ENCODE measurements at regions not wholly inside any gene's neighbourhood (a gene's known extent, or its start where the extent isn't known, plus 50 kb on each side); places are given as distances from the start of the nearest gene placed in this dataset.

DNA sequence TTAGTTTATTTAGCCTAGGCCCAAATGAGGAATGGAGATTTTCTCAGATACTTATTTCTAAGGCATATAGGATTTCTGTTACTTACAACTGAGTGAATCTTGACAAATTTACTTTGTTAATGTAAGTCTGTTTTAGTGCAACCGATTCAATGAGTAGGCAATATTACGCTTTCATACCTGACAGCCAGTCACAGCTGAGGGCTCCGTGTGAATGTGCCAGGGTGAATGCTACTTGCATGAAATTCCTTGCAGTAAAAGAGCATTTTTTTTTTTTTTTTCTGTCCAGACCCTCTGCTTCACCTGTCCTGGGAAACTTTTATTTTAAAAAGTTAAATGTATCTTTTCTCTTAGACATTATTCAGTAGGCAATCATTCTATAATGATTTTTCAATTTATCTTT is 1100.0 kb downstream of the FAT4 start:
- 69 to 75% methylated on average over 3 of the region's 3 CpGs for WGBS, 2 donors
- Histone ChIP-seq H3K4me1 (no peaks in the 10 kb centered on the region), H3K4me3 (no peak overlapping the region), H3K27me3 (no peaks in the 10 kb centered on the region), H3K27ac (no peak overlapping the region), H3K9me3 (no peaks in the 10 kb centered on the region), H3K36me3 (no peaks in the 10 kb centered on the region)
- ATAC-seq (ENCODE audit: low FRiP score in 2 of 2) = no peak
- TF ChIP-seq EP300 (IDR thresholded peaks at IDR 0.05) (no peak), POLR2A (IDR thresholded peaks at IDR 0.05) (no peak), POLR2AphosphoS5 (IDR thresholded peaks at IDR 0.05) (no peak)
- TF ChIP-seq, protein P1, sequence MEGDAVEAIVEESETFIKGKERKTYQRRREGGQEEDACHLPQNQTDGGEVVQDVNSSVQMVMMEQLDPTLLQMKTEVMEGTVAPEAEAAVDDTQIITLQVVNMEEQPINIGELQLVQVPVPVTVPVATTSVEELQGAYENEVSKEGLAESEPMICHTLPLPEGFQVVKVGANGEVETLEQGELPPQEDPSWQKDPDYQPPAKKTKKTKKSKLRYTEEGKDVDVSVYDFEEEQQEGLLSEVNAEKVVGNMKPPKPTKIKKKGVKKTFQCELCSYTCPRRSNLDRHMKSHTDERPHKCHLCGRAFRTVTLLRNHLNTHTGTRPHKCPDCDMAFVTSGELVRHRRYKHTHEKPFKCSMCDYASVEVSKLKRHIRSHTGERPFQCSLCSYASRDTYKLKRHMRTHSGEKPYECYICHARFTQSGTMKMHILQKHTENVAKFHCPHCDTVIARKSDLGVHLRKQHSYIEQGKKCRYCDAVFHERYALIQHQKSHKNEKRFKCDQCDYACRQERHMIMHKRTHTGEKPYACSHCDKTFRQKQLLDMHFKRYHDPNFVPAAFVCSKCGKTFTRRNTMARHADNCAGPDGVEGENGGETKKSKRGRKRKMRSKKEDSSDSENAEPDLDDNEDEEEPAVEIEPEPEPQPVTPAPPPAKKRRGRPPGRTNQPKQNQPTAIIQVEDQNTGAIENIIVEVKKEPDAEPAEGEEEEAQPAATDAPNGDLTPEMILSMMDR (IDR thresholded peaks at IDR 0.05) = no peak
- no peak for DNase-seq

DNA sequence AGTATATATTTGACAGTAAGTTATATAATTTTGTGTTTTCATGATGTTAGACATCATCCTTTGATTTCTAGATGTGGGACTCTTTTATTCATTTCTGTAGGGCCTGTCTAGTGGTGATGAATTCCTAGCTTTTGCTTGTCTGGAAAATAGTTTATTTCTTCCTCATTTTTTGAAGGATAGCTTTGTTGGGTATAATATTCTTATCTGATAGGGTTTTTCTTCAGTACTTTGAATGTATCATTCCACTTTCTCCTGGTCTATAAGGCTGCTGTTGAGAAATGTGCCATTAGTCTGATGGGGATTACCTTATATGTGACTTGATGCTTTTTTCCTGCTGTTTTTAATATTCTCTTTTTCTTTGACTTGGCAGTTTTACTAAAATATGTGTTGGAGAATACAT is 1104.5 kb downstream of the FAT4 start:
- no peaks in the 10 kb centered on the region for H3K36me3 ChIP-seq
- H3K27me3 ChIP-seq = no peaks in the 10 kb centered on the region
- ATAC-seq (ENCODE audit: low FRiP score in 2 of 2) = no peak
- H3K9me3 ChIP-seq = peaks cover 0 to 10% (median 0%) of the 10 kb centered on the region in 4 donors
- no peaks in the 10 kb centered on the region for H3K4me1 ChIP-seq
- H3K4me3 ChIP-seq = no peak overlapping the region
- TF ChIP-seq, protein P1 (IDR thresholded peaks at IDR 0.05) = no peak
- TF ChIP-seq EP300 (IDR thresholded peaks at IDR 0.05) (no peak), POLR2A (IDR thresholded peaks at IDR 0.05) (no peak), POLR2AphosphoS5 (IDR thresholded peaks at IDR 0.05) (no peak)
- H3K27ac ChIP-seq = no peak overlapping the region
- no peak for DNase-seq

DNA sequence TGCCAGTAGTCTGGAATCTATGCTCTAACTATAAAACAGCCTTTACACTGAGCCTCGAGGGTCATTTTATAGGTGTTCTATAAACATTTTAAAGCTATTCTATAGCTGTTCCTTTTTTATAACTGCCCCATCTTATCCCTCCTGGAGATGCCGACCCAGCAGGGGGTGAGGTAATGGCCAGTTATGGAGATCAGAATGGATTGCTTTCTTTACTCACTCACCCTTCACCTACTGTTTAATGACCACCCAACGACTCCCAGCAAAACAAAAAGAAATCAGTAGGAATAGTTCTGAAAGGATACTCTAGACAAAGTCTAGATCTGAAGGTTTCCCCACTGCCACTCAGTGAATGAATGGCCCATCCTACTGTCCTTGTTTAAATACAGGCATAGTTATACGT is 1113.1 kb downstream of the FAT4 start:
- WGBS, 2 donors = 71 to 78% methylated on average over 4 of the region's 4 CpGs
- Histone ChIP-seq H3K9me3 (no peaks in the 10 kb centered on the region), H3K27ac (no peak overlapping the region)

DNA sequence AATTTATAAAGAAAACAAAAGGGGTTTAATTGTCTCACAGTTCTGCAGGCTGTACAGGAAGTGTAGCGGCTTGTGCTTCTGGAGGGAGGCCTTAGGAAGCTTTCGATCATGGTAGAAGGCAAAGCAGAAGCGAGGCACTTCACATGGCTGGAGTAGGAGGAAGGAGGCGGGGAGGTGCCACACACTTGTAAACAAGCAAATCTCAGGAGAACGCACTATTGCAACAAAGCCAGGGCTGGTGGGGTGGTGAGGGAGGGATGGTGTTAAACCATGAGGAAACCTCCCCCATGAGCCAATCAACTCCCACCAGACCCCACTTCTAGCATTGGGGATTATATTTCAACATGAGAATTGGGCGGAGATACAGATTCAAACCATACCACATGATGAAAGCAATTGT is 1116.3 kb downstream of the FAT4 start:
- no peaks in the 10 kb centered on the region for H3K4me1 ChIP-seq
- no peak overlapping the region for H3K27ac ChIP-seq
- TF ChIP-seq POLR2AphosphoS5 (IDR thresholded peaks at IDR 0.05) (no peak), EP300 (IDR thresholded peaks at IDR 0.05) (no peak), POLR2A (IDR thresholded peaks at IDR 0.05) (no peak)
- TF ChIP-seq, protein P1 (IDR thresholded peaks at IDR 0.05) = no peak
- no peak overlapping the region for H3K4me3 ChIP-seq
- H3K9me3 ChIP-seq = no peaks in the 10 kb centered on the region
- no peaks in the 10 kb centered on the region for H3K36me3 ChIP-seq
- 87 to 91% methylated on average over 6 of the region's 6 CpGs for WGBS, 2 donors
- no peak for ATAC-seq (ENCODE audit: low FRiP score in 2 of 2)
- no peak for DNase-seq
- no peaks in the 10 kb centered on the region for H3K27me3 ChIP-seq

More for the DNA sequence above, 1113.1 kb downstream of the FAT4 start:
- Histone ChIP-seq H3K4me3 (no peak overlapping the region), H3K4me1 (no peaks in the 10 kb centered on the region), H3K27me3 (no peaks in the 10 kb centered on the region), H3K36me3 (no peaks in the 10 kb centered on the region)
- no peak for ATAC-seq (ENCODE audit: low FRiP score in 2 of 2)
- DNase-seq = no peak
- no peak for TF ChIP-seq POLR2AphosphoS5 (IDR thresholded peaks at IDR 0.05)
- TF ChIP-seq, protein P1 (IDR thresholded peaks at IDR 0.05) = no peak
- TF ChIP-seq EP300 (IDR thresholded peaks at IDR 0.05) = no peak
- no peak for TF ChIP-seq POLR2A (IDR thresholded peaks at IDR 0.05)

DNA sequence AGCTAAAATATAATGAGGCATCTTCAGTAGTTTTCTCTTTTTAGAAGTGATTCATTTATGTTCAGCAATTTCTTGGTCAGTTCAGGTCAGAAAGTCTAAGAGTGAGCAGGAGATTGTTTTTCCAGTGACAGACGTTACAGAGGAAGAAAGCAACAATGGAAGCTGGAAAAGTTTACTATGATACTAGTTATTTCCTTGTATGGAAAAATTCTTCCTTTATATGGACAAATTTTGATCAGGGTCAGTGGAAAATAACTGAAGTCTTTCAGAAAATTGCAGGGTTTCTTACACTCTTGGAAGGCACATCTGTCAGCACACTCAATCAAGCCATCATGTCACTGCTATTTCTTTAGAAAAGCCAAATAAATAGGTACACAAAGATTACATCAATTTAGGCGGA is 1120.7 kb downstream of the FAT4 start:
- Histone ChIP-seq H3K27me3 (no peaks in the 10 kb centered on the region), H3K4me3 (no peak overlapping the region), H3K27ac (no peak overlapping the region), H3K4me1 (no peaks in the 10 kb centered on the region), H3K36me3 (no peaks in the 10 kb centered on the region), H3K9me3 (no peaks in the 10 kb centered on the region)
- ATAC-seq (ENCODE audit: low FRiP score in 2 of 2) (no peak), DNase-seq (no peak)
- TF ChIP-seq POLR2A (IDR thresholded peaks at IDR 0.05) (no peak), EP300 (IDR thresholded peaks at IDR 0.05) (no peak), POLR2AphosphoS5 (IDR thresholded peaks at IDR 0.05) (no peak)
- TF ChIP-seq, protein P1 (IDR thresholded peaks at IDR 0.05) = no peak
- 67 to 84% methylated on average over 2 of the region's 2 CpGs for WGBS, 2 donors
